SK-N-MC (cell line): ENCODE measurements at regions not wholly inside any gene's neighbourhood (a gene's known extent, or its start where the extent isn't known, plus 50 kb on each side); places are given as distances from the start of the nearest gene placed in this dataset.

Experiments
- EZH2 ChIP-seq: fragments of 200-600 bp; sonication (generic); IDR thresholded peaks from one replicate; pipeline ENCODE4 v1.6.1; 2017; ENCODE audit warnings: antibody characterized with exemption
- POLR2AphosphoS5 ChIP-seq: IDR thresholded peaks from 2 replicates; pipeline ENCODE4 v1.6.1; 2012; ENCODE audit warnings: mild to moderate bottlenecking, low read depth, low read length, borderline replicate concordance

- no peak for TF ChIP-seq POLR2AphosphoS5
- TF ChIP-seq EZH2: no peak
Observed at GRCh38 chr4:186932196-186932595, 208.5 kb upstream of the FAT1 start.
